Inflammatory macrophage treated with lipopolysaccharide for 4 hours (primary cell): ENCODE measurements at regions not wholly inside any gene's neighbourhood (a gene's known extent, or its start where the extent isn't known, plus 50 kb on each side); places are given as distances from the start of the nearest gene placed in this dataset.
"Not testable (repeated sequence)": the region's sequence is repeated elsewhere in the genome, so short reads cannot be mapped to it uniquely, and the experiment has no call there.

Experiments
- DNase-seq: peaks from one replicate; pipeline ENCODE4 v3.0.0-alpha.2; 2020

DNA sequence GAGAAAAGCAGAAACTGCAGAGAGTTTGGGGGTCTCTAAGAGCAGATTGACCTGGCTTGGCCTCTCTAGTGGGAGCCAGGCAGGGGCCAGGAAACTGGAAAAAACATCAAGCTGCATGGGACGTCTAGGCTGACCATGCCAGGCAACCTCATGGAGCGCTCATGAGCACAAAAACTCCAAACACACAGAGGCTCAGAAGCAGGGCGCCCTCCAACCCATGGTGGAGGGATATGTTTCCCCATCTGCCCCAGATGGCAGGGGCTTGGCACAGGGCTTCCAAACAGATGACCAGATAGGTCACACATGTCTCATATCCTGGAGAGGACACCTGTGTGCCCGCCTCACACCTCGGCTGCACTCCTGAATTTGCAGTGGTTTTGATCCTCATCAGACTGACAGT lies 879.0 kb downstream of the UQCRFS1 start:
- no peak for DNase-seq

- DNase-seq: no peak
Observed at GRCh38 chr19:28332886-28333285, 880.1 kb downstream of the UQCRFS1 start.

GRCh38 chr19:28332351-28332750 lies 880.6 kb downstream of the UQCRFS1 start:
- DNase-seq: no peak

DNA sequence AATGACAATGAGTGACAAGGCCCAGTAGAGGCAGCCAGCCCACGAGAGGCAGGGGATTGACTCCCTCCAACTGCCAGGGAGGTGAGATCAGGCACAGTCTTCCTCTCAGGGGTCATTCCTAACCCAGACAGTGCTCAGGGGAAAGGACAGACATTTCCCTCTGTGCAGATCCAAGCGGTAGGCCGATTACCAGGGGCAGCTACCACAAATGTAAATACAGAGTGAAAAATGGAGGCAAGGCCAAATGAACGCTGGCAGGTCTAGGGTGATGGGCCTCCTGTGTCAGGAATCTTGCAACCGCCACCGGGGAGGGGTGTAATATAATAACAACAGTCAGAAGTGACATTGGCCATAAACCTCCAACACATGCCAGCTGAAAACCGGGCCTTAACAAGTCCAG lies 881.4 kb downstream of the UQCRFS1 start:
- no peak for DNase-seq

DNA sequence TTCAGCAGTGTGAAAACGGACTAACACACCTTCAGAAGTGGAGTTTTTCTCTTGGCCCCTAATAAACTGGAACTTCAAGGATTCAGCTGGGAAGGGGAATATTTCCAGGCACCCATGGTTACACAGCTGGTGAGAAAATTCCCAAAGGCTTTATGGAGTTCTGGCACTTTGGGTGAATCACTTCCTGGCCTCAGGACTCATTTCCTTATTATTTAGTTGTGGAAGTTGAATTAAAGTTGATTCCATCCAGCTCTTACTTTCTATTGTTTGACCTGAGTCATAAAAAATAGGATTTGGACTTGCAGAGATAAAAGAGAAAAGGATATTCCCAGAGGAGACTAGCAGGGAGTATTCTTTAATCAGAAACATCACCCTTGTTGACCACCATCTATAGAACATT lies 882.1 kb downstream of the UQCRFS1 start:
- no peak for DNase-seq

DNA sequence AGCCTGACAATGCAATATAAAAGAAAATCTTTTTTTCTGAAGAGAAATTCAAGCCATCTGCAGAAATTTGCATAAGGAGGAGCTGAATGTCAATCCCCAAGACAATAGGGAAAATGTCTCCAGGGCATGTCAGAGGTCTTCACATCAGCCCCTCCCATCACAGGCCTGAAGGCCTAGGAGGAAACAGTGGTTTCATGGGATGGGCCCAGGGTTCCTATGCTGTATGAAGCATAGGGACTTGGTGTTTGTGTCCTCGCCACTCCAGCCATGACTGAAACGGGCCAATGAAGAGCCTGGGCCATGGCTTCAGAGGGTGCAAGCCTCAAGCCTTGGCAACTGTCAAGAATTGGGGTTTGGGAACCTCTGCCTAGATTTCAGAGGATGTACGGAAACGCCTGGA lies 883.5 kb downstream of the UQCRFS1 start:
- DNase-seq: no peak

GRCh38 chr19:28327905-28328304 lies 885.0 kb downstream of the UQCRFS1 start:
- no peak for DNase-seq

GRCh38 chr19:28326746-28327145 lies 886.2 kb downstream of the UQCRFS1 start:
- DNase-seq: no peak

GRCh38 chr19:28324275-28325060 lies 888.5 kb downstream of the UQCRFS1 start:
- DNase-seq: no peak

- DNase-seq: no peak
Observed at GRCh38 chr19:28322945-28323344, 890.0 kb downstream of the UQCRFS1 start.

- no peak for DNase-seq
Observed at GRCh38 chr19:28322491-28322890, 890.5 kb downstream of the UQCRFS1 start.

DNA sequence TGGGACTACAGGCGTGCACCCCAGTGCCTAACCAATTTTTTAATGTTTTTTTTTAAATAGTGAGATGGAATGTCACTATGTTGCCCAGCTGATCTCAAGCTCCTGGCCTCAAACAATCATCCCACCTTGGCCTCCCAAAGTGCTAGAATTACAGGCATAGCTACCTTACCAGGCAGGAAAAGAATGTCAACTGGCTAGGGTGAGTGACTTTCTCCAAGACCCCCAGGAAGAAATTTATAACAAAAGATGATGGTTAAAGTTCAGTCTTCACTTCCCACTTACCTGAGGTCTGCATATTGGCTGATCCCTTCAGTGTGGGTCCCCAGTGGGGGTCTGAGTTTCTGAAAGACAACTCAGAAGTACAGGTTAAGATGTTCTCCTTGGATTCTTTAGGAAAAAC lies 893.0 kb downstream of the UQCRFS1 start:
- no peak for DNase-seq

- no peak for DNase-seq
Observed at GRCh38 chr19:28319227-28319626, 893.7 kb downstream of the UQCRFS1 start.

DNA sequence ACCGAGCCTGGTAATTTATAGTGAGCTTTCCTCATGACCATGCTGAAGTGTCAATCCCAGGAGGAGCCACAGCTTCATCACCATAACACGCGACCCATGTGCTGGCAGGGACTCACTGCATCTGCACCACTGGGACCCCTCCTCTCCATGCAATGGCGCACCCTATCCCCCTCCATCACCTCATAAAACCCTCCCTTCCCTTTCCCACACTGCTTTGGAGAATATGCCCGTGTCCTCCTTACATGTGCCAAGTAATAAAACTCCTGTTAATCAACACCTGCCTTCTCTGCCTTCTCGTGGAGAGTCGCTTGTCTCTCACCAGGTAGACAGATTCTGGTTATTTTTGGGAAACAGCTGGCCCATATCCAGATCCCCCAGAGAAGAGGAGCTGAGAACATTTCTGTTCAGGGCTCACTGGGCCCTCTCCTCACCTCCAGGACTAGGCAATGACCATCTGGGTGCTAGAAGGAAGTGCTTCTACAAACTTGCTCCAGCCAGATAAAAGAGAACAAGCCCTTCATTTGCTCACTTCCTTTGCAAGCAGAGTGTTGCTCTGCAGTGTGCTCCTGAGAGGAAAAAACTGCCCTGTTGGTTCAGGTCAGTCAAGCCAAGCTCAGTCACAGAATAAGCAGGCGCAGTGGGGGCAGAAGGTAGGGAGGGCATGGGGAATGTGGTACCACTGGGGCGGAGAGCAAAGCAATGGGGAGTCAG lies 894.3 kb downstream of the UQCRFS1 start:
- no peak for DNase-seq

GRCh38 chr19:28316464-28316863 lies 896.5 kb downstream of the UQCRFS1 start:
- DNase-seq: no peak

- DNase-seq: no peak
Observed at GRCh38 chr19:28314756-28315155, 898.2 kb downstream of the UQCRFS1 start.

- no peak for DNase-seq
Observed at GRCh38 chr19:28314287-28314686, 898.7 kb downstream of the UQCRFS1 start.

- no peak for DNase-seq
Observed at GRCh38 chr19:28313633-28314032, 899.3 kb downstream of the UQCRFS1 start.

DNA sequence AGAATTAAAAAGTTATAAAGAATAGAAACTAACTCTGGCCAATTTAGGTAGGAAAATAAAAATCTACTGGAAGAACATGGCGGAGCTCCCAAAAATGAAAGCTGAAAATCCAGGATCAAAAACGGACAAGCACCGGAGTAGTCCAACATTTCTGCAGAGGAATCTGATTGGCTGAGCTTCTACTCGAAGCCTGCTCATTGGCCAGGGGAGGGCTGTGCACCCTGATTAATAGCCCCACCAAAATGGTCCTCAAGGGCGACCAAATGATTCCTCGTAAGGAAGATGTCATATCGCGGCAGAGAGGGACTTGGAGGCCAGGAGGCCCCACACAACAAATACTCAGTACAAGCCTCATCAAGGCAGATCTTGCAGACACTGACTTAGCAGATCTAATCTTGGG lies 900.7 kb downstream of the UQCRFS1 start:
- DNase-seq: no peak

DNA sequence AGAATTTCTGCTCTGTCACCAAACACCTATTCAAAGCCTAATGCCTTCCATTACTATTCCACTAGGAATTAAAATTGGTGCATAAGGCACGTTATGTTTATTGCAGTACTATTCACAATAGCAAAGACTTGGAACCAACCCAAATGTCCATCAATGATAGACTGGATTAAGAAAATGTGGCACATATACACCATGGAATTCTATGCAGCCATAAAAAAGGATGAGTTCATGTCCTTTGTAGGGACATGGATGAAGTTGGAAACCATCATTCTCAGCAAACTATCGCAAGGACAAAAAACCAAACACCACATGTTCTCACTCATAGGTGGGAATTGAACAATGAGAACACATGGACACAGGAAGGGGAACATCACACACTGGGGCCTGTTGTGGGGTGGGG lies 902.1 kb downstream of the UQCRFS1 start:
- not testable (repeated sequence) for DNase-seq

DNA sequence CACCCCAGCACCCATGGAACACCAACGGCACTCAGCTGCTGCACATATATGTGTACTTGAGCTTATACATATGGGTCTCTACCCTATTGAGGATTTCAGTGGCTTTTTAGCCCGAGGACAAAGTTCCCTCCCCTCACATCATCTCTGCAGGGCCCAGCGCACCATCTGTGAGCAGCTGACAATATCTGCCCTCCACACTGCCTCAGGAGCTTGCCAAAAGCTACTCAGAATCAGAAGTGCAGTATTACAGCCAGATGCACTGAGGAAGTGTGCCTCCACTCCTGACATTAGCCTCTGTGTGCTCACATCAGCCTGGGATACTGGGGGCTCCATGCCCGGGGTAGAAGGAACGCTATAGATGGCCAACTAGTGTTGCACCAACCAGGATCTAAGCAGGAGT lies 903.9 kb downstream of the UQCRFS1 start:
- DNase-seq: no peak

DNA sequence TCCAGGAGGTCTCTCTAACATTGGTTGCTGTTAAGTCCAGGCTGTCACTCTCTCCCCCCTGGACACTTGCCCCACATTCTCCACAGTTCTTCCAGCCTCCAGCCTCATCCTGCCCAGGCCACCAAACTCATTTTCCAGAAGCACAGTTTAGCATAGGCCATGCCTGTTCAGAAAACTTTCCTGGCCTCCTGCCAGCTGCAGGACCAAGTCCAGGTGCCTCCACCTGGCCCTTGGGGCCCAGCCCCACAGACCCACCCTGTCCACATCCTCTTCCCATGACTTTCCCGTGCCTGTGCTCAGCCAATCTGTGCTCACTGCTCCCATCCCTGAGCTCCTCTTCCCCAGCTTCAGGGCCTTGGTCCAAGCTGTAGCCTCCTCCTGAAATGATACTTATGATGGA lies 905.0 kb downstream of the UQCRFS1 start:
- no peak for DNase-seq

DNA sequence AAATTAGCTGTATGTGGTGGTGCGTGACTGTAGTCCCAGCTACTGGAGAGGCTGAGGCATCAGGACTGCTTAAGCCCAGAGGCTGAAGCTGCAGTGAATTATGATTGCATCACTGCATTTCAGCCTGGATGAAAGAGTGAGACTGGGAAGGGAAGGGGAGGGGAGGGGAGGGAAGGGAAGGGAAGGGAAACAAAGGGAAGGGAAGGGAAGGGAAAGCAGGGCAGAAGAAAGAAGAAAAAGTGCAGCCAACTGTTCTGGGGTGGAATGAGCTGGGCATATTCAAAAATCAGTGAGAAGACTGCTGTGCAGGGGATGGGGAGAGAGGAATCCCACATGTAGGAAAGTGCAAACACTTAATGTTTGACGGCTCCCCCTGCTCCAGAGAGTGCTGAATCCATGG lies 905.5 kb downstream of the UQCRFS1 start:
- DNase-seq: no peak

- no peak for DNase-seq
Observed at GRCh38 chr19:28305513-28305912, 907.4 kb downstream of the UQCRFS1 start.

GRCh38 chr19:28303502-28303901 lies 909.4 kb downstream of the UQCRFS1 start:
- DNase-seq: no peak
